HepG2 (cell line): ENCODE measurements at regions not wholly inside any gene's neighbourhood (a gene's known extent, or its start where the extent isn't known, plus 50 kb on each side); places are given as distances from the start of the nearest gene placed in this dataset.

ENCODE experiments used
- ATAC-seq: fragments of 200-7000 bp; cut with Tn5 transposase; 3 replicates; pipeline ENCODE4 v1.9.1; 2020; ENCODE audit warnings: mild to moderate bottlenecking, moderate library complexity
- BruUV-seq: library from RNA; stranded (reverse); fragments of 400-500 nt; replicated peaks from 2 replicates; lab custom pipeline; 2021; lab: Mats Ljungman, UMichigan
- CTCF ChIA-PET: fragments of 300-600 bp; formaldehyde crosslinking; extraction: SDS; loops from one replicate; lab custom pipeline; 2021; ENCODE audit warnings: low total read pairs, inconsistent platforms, low intra/inter-chr PET ratio; lab: Yijun Ruan, JAX
- POLR2A ChIA-PET: fragments of 350-600 bp; sonication (Branson Sonifier 250); formaldehyde crosslinking; loops from one replicate; lab custom pipeline; 2020; ENCODE audit warnings: antibody characterized with exemption, inconsistent platforms; lab: Yijun Ruan, JAX
- DNase-seq: peaks from one replicate; pipeline ENCODE4 v3.0.0-alpha.2; 2015; ENCODE audit warnings: low spot score
- FAIRE-seq: peaks from 3 replicates; lab custom pipeline; 2011; peaks lifted over from hg19 to GRCh38; lab: Jason Lieb, UNC
- H2AFZ ChIP-seq: one replicate; pipeline ENCODE4 v1.6.1; 2011; ENCODE audit warnings: low read length, inconsistent platforms
- H3K27ac ChIP-seq: fragments of 300-600 bp; 3 replicates; pipeline ENCODE4 v1.8.0; 2011; ENCODE audit warnings: mixed run types, mild to moderate bottlenecking, mixed read lengths, low read length, inconsistent platforms; ENCODE audit not compliant: insufficient read depth; ENCODE audit errors: extremely low read length
- H3K27me3 ChIP-seq, 2 experiments: fragments of 200-600 bp in 1 of 2; 2 replicates in 1 of 2; 3 replicates in 1 of 2; pipeline versions ENCODE4 v1.6.0 to v1.8.0; 2011; ENCODE audit warnings: low read length in 2 of 2, mild to moderate bottlenecking in 2 of 2, moderate library complexity in 2 of 2, inconsistent platforms in 1 of 2; ENCODE audit not compliant: insufficient read depth in 2 of 2, control insufficient read depth in 1 of 2
- H3K36me3 ChIP-seq, 2 experiments: fragments of 200-600 bp in 1 of 2; replicated peaks in 1 of 2; 2 replicates in 1 of 2; 3 replicates in 1 of 2; pipeline versions ENCODE4 v1.5.1 to v1.8.0; 2011; ENCODE audit warnings: low read length in 2 of 2, inconsistent platforms in 1 of 2; ENCODE audit not compliant: insufficient read depth in 2 of 2, control insufficient read depth in 1 of 2
- H3K4me1 ChIP-seq: 2 replicates; pipeline ENCODE4 v1.5.1; 2012; ENCODE audit warnings: low read length, inconsistent platforms; ENCODE audit not compliant: insufficient read depth
- H3K4me2 ChIP-seq: 2 replicates; pipeline ENCODE4 v1.6.0; 2011; ENCODE audit warnings: low read depth, low read length, inconsistent platforms
- H3K4me3 ChIP-seq, 3 experiments: fragments of 200-600 bp in 1 of 3; sonication (generic), shearing (Covaris generic) in 1 of 3; replicated peaks in 1 of 3; 2 replicates each; pipeline ENCODE4 v1.5.1; 2011 to 2016; ENCODE audit warnings: low read length in 3 of 3, inconsistent platforms in 2 of 3, low read depth in 2 of 3, mild to moderate bottlenecking in 2 of 3, control low read depth in 1 of 3, mixed read lengths in 1 of 3; ENCODE audit not compliant: insufficient read depth in 1 of 3
- H3K79me2 ChIP-seq: one replicate; pipeline ENCODE4 v1.6.1; 2011; ENCODE audit warnings: low read length, inconsistent platforms; ENCODE audit not compliant: insufficient read depth
- H3K9ac ChIP-seq: 2 replicates; pipeline ENCODE4 v1.6.0; 2011; ENCODE audit warnings: mild to moderate bottlenecking, low read depth, low read length, inconsistent platforms; ENCODE audit not compliant: insufficient read depth
- H3K9me3 ChIP-seq: 2 replicates; pipeline ENCODE4 v1.5.1; 2012; ENCODE audit warnings: mild to moderate bottlenecking, low read length
- H4K20me1 ChIP-seq: 2 replicates; pipeline ENCODE4 v1.6.0; 2011; ENCODE audit warnings: inconsistent platforms, mild to moderate bottlenecking, low read length, moderate library complexity; ENCODE audit not compliant: insufficient read depth
- AKAP8 ChIP-seq: sonication (generic); formaldehyde crosslinking; IDR thresholded peaks from 2 replicates; pipeline ENCODE4 v1.5.1; 2020; ENCODE audit warnings: mild to moderate bottlenecking, missing genetic modification reagents
- ELF3 ChIP-seq: IDR thresholded peaks from 2 replicates; pipeline ENCODE4 v1.6.1; 2016; ENCODE audit warnings: missing genetic modification reagents, missing compliant biosample characterization
- ZNF337 ChIP-seq: sonication (generic); formaldehyde crosslinking; IDR thresholded peaks from 2 replicates; pipeline ENCODE4 v1.5.1; 2020; ENCODE audit warnings: missing genetic modification reagents, low read depth, mild to moderate bottlenecking, borderline replicate concordance
- ZNF496 ChIP-seq: sonication (generic); formaldehyde crosslinking; IDR thresholded peaks from 2 replicates; pipeline ENCODE4 v1.8.1; 2023; ENCODE audit warnings: mild to moderate bottlenecking, moderate library complexity, missing genetic modification reagents; ENCODE audit not compliant: insufficient replicate concordance
- ZNF678 ChIP-seq: sonication (generic); formaldehyde crosslinking; IDR thresholded peaks from 2 replicates; pipeline ENCODE4 v1.4.0; 2020; ENCODE audit warnings: mild to moderate bottlenecking, missing genetic modification reagents
- ZNF879 ChIP-seq: sonication (generic); formaldehyde crosslinking; IDR thresholded peaks from 2 replicates; pipeline ENCODE4 v1.8.1; 2023; ENCODE audit warnings: missing genetic modification reagents
- whole genome bisulfite sequencing: methylation state at CpG from one replicate; pipeline ENCODE4 v1.1.6; 2017; ENCODE audit warnings: low lambda C conversion rate; 5-methylcytosine and 5-hydroxymethylcytosine counted together
- in situ Hi-C: cut with HindIII; loops from 2 replicates; pipeline ENCODE4 v1.10.0; 2017; ENCODE audit warnings: low pct_unique_long_range_greater_than_20kb; ENCODE audit not compliant: extremely low pct_ligation_motif_present
- intact Hi-C: fragments of 100-400 bp; cut with micrococcal nuclease; formaldehyde crosslinking; loops from one replicate; pipeline ENCODE4 v1.10.0; 2022; ENCODE audit not compliant: unreplicated experiment
- TF ChIP-seq, protein P1 (sequence below), 2 experiments: sonication (generic) in 1 of 2; formaldehyde crosslinking in 1 of 2; IDR thresholded peaks; 2 replicates each; pipeline versions ENCODE4 v1.4.0 to v1.6.1; 2018 to 2020; ENCODE audit warnings: missing genetic modification reagents in 2 of 2, borderline replicate concordance in 1 of 2, low read depth in 1 of 2, mild to moderate bottlenecking in 1 of 2, missing biosample characterization in 1 of 2
- TF ChIP-seq, protein P2 (sequence below): conservative IDR thresholded peaks from 2 replicates; pipeline ENCODE4 v1.6.1; 2018; ENCODE audit warnings: missing genetic modification reagents
- TF ChIP-seq, protein P3 (sequence below): sonication (generic); formaldehyde crosslinking; IDR thresholded peaks from 2 replicates; pipeline ENCODE4 v1.8.0; 2022; ENCODE audit warnings: mild to moderate bottlenecking, missing genetic modification reagents

DNA sequence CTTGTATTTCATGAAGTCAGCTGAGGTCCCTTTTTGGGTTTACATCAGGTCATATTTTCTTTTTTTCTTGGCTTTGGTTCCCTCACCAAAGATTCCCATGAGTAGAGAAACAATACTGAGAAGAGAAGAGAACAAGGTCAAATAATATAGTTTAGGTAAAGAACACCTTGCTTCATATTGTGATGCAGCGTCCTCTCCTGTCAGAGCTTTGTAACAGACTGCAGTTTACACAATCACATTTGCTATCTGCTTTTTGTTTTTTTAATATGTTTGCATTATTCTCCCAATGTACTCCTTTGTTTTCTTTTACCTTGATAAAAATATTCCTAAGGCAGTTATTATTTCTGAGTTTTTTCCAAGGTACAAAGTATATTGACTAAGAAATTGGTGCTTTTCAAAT lies 283.2 kb downstream of the SHOX2 start:
- Histone ChIP-seq H3K4me3 (no peak overlapping the region), H4K20me1 (no peaks in the 10 kb centered on the region), H3K9me3 (peaks cover under 1% of the 10 kb centered on the region; the same call in 1 of the 2 replicates), H3K4me1 (no peaks in the 10 kb centered on the region), H3K4me2 (no peak overlapping the region), H3K27me3 (no peaks in the 10 kb centered on the region), H2AFZ (no peak overlapping the region), H3K9ac (no peak overlapping the region), H3K36me3 (no peaks in the 10 kb centered on the region), H3K27ac (no peak overlapping the region), H3K79me2 (no peaks in the 10 kb centered on the region)
- ATAC-seq (no peak), FAIRE-seq (no peak), DNase-seq (no peak)
- no peak for TF ChIP-seq ZNF879 (CRISPR knock-in tag)
- no peak for TF ChIP-seq ZNF678 (CRISPR knock-in tag)
- TF ChIP-seq AKAP8 (CRISPR knock-in tag): no peak
- TF ChIP-seq, protein P1, sequence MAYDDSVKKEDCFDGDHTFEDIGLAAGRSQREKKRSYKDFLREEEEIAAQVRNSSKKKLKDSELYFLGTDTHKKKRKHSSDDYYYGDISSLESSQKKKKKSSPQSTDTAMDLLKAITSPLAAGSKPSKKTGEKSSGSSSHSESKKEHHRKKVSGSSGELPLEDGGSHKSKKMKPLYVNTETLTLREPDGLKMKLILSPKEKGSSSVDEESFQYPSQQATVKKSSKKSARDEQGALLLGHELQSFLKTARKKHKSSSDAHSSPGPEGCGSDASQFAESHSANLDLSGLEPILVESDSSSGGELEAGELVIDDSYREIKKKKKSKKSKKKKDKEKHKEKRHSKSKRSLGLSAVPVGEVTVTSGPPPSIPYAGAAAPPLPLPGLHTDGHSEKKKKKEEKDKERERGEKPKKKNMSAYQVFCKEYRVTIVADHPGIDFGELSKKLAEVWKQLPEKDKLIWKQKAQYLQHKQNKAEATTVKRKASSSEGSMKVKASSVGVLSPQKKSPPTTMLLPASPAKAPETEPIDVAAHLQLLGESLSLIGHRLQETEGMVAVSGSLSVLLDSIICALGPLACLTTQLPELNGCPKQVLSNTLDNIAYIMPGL (CRISPR knock-in tag; IDR thresholded peaks at IDR 0.05; ENCODE audit: borderline replicate concordance in 1 of 2, low read depth in 1 of 2): no peak
- no peak for TF ChIP-seq ZNF496
- TF ChIP-seq, protein P2, sequence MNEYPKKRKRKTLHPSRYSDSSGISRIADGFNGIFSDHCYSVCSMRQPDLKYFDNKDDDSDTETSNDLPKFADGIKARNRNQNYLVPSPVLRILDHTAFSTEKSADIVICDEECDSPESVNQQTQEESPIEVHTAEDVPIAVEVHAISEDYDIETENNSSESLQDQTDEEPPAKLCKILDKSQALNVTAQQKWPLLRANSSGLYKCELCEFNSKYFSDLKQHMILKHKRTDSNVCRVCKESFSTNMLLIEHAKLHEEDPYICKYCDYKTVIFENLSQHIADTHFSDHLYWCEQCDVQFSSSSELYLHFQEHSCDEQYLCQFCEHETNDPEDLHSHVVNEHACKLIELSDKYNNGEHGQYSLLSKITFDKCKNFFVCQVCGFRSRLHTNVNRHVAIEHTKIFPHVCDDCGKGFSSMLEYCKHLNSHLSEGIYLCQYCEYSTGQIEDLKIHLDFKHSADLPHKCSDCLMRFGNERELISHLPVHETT (CRISPR knock-in tag): no peak
- TF ChIP-seq, protein P3, sequence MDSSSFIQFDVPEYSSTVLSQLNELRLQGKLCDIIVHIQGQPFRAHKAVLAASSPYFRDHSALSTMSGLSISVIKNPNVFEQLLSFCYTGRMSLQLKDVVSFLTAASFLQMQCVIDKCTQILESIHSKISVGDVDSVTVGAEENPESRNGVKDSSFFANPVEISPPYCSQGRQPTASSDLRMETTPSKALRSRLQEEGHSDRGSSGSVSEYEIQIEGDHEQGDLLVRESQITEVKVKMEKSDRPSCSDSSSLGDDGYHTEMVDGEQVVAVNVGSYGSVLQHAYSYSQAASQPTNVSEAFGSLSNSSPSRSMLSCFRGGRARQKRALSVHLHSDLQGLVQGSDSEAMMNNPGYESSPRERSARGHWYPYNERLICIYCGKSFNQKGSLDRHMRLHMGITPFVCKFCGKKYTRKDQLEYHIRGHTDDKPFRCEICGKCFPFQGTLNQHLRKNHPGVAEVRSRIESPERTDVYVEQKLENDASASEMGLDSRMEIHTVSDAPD (CRISPR knock-in tag): no peak
- TF ChIP-seq ELF3 (CRISPR knock-in tag): no peak
- no peak for TF ChIP-seq ZNF337 (CRISPR knock-in tag)
- WGBS: 7% methylated on average over 1 of the region's 1 CpG
- intact Hi-C loops (no loop called here), in situ Hi-C loops (no loop called here)
- ChIA-PET POLR2A (no interaction called here), CTCF (no interaction called here)
- no TSS peak for BruUV-seq
